ENCODE measurements at regions not wholly inside any gene's neighbourhood (a gene's known extent, or its start where the extent isn't known, plus 50 kb on each side); places are given as distances from the start of the nearest gene placed in this dataset.

- Histone ChIP-seq H3K4me3 (no peak overlapping the region), H3K27ac (peak overlapping the region in 1 of 10 donors; percentile 68), H3K27me3 (no peaks in the 10 kb centered on the region), H3K9me3 (no peaks in the 10 kb centered on the region), H3K36me3 (no peaks in the 10 kb centered on the region), H3K4me1 (peaks cover 0 to 18% (median 0%) of the 10 kb centered on the region in 9 donors)
- WGBS, 2 donors: 40 to 52% methylated on average over 1 of the region's 1 CpG
- DNase-seq (no peak), ATAC-seq (no peak)
- intact Hi-C loops (cut with DNase I): no loop called here
- TF ChIP-seq CTCF (IDR thresholded peaks at IDR 0.05): no peak
Observed at GRCh38 chr10:124306520-124306919, 112.2 kb downstream of the OAT start.

- DNase-seq (no peak), ATAC-seq (no peak)
- Histone ChIP-seq H3K4me1 (peaks cover 0 to 18% (median 0%) of the 10 kb centered on the region in 9 donors), H3K4me3 (no peak overlapping the region), H3K36me3 (no peaks in the 10 kb centered on the region), H3K9me3 (peaks cover 0 to 3% (median 0%) of the 10 kb centered on the region in 11 donors), H3K27me3 (no peaks in the 10 kb centered on the region), H3K27ac (peak overlapping the region in 1 of 10 donors; percentile 68)
- TF ChIP-seq CTCF (IDR thresholded peaks at IDR 0.05): no peak
- intact Hi-C loops (cut with DNase I): no loop called here
- 89 to 93% methylated on average over 1 of the region's 1 CpG for WGBS, 2 donors
Observed at GRCh38 chr10:124305984-124306383, 112.7 kb downstream of the OAT start.

DNA sequence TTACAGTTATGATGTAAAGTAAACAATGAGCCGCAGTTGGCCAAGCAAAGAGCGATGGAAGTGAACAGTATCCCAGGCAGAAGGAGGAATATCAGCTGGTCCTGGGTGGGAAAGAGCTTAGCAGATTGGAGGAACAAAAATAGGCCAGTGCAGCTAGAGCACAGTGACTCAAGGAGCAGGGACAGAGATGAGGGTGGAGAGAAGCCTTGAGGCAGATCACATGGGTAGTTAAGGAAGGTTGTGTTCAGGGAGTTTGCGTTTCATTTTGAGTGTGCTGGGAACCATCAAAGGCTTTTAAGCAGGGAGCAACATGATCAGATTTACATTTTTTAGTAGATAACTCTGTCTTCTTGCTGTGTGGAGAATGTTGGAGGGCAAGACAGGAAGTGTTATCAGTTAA lies 113.6 kb downstream of the OAT start:
- ATAC-seq (no peak), DNase-seq (no peak)
- no peaks in the 10 kb centered on the region for H3K36me3 ChIP-seq
- H3K27ac ChIP-seq: no peak overlapping the region
- no peaks in the 10 kb centered on the region for H3K27me3 ChIP-seq
- intact Hi-C loops (cut with DNase I): no loop called here
- no peak overlapping the region for H3K4me3 ChIP-seq
- H3K9me3 ChIP-seq: peaks cover 0 to 12% (median 0%) of the 10 kb centered on the region in 11 donors
- WGBS, 2 donors: 78 to 85% methylated on average over 3 of the region's 3 CpGs
- no peak for TF ChIP-seq CTCF (IDR thresholded peaks at IDR 0.05)
- H3K4me1 ChIP-seq: peaks cover 0 to 18% (median 0%) of the 10 kb centered on the region in 9 donors

DNA sequence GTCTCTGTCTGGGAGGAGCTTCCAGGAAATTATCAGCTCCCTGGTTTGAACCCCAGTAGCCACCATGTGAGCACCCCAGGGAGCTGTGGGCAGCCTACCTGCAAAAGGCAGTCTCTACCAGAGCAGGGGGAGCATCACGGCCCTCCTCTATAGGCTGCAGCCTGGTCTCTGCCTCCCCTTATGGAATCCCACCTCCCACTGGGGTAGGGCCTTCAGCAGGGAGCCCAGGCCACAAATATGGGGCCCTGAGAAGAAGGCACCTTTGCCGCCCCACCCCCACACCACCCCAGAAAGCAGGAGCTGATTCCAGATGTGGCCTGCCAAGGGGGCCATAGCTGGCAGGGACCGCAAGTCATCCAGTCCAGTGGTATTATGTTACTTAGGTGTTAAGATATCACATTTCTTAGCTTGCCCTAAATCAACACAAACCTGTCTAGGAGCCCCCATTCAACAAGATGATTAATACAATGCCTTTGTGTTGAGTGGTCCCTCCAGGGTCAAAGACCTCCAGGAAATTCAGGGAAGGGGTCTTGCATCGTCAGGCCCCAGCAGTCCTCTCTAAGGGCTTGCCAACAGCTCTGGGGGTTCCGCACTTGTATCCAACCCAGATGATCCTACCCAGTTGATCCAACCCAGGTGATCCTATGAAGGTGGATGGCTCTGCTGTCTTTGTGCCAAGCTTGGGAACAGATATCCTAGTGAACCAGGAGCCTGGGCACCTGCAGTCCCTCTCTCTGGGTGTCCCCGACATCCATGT lies 114.9 kb downstream of the OAT start:
- no peak overlapping the region for H3K4me3 ChIP-seq
- ATAC-seq (no peak), DNase-seq (no peak)
- peaks cover 0 to 12% (median 0%) of the 10 kb centered on the region in 11 donors for H3K9me3 ChIP-seq
- peaks cover 0 to 18% (median 0%) of the 10 kb centered on the region in 9 donors for H3K4me1 ChIP-seq
- no peaks in the 10 kb centered on the region for H3K36me3 ChIP-seq
- H3K27me3 ChIP-seq: no peaks in the 10 kb centered on the region
- intact Hi-C loops (cut with DNase I): loop anchor here in 1 of 10 donors (5.0 kb wide), 1 partner anchor 587 kb away; no protein-coding TSS in a partner anchor
- H3K27ac ChIP-seq: no peak overlapping the region
- WGBS, 2 donors: 95% methylated on average over 6 of the region's 6 CpGs
- TF ChIP-seq CTCF (IDR thresholded peaks at IDR 0.05): no peak

Measured in heart right ventricle (tissue), 16 donors.